Fibroblast of peridontal ligament (primary cell): ENCODE measurements at regions not wholly inside any gene's neighbourhood (a gene's known extent, or its start where the extent isn't known, plus 50 kb on each side); places are given as distances from the start of the nearest gene placed in this dataset.

ENCODE experiments used
- DNase-seq: peaks from one replicate; pipeline ENCODE4 v3.0.0-alpha.2; 2010; ENCODE audit errors: extremely low read depth

- no peak for DNase-seq
These were observed 264.2 kb downstream of the MRTFB start for GRCh38 chr16:14335297-14335696.

GRCh38 chr16:14334366-14335080, 263.4 kb downstream of the MRTFB start:
- DNase-seq, result peak; percentile 68

- DNase-seq, result no peak
These were observed 262.2 kb downstream of the MRTFB start for GRCh38 chr16:14333361-14333760.

GRCh38 chr16:14331020-14331419, 259.9 kb downstream of the MRTFB start:
- no peak for DNase-seq

GRCh38 chr16:14329727-14330350, 258.7 kb downstream of the MRTFB start:
- no peak for DNase-seq

- peak; percentile 23 for DNase-seq
These were observed 254.6 kb downstream of the MRTFB start for GRCh38 chr16:14325502-14326401.

- peak; percentile 57 for DNase-seq
These were observed 253.5 kb downstream of the MRTFB start for GRCh38 chr16:14324581-14324980.

GRCh38 chr16:14322186-14322585, 251.1 kb downstream of the MRTFB start:
- DNase-seq, result no peak

GRCh38 chr16:14321542-14321941, 250.4 kb downstream of the MRTFB start:
- DNase-seq, result no peak

GRCh38 chr16:14320406-14320805, 249.3 kb downstream of the MRTFB start:
- no peak for DNase-seq
